GM12891 (cell line): ENCODE measurements at regions not wholly inside any gene's neighbourhood (a gene's known extent, or its start where the extent isn't known, plus 50 kb on each side); places are given as distances from the start of the nearest gene placed in this dataset.

ENCODE experiments used
- PAX5 ChIP-seq: IDR thresholded peaks from 2 replicates; pipeline ENCODE4 v1.6.1; 2011; ENCODE audit warnings: low read length, moderate library complexity, mild to moderate bottlenecking; ENCODE audit not compliant: insufficient read depth, severe bottlenecking
- POLR2A ChIP-seq: IDR thresholded peaks from 2 replicates; pipeline ENCODE4 v1.6.1; 2011; ENCODE audit warnings: low read depth, low read length, control low read depth
- POLR2AphosphoS5 ChIP-seq: IDR thresholded peaks from 2 replicates; pipeline ENCODE4 v1.6.1; 2011; ENCODE audit warnings: low read depth, low read length, control low read depth
- POU2F2 ChIP-seq: IDR thresholded peaks from 2 replicates; pipeline ENCODE4 v1.6.1; 2011; ENCODE audit warnings: low read depth, mild to moderate bottlenecking, control low read depth, low read length, moderate library complexity
- SPI1 ChIP-seq: IDR thresholded peaks from 2 replicates; pipeline ENCODE4 v1.6.1; 2011; ENCODE audit warnings: low read depth, low read length, control low read depth
- TAF1 ChIP-seq: IDR thresholded peaks from 2 replicates; pipeline ENCODE4 v1.6.1; 2011; ENCODE audit warnings: low read depth, low read length, control low read depth

DNA sequence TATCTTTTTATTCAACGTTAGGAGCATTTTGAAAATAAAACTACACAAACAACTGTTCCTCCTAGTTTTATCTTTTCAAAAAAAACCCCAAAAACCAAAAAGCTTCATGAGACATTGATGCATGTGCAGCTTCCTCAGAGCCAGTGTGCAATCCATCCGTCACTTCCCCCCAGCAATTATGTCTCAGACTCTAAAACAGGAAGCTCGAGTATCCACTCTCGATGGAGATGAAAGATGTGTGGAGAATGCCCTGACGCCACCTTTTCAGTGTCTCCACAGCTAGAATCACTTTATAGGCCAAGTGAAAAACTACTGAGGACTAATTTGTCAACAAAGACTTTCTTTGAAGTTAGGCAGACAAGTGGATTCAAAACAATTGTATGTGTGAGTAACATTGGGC lies 408.9 kb upstream of the SMARCA2 start:
- TF ChIP-seq POLR2A (no peak), POLR2AphosphoS5 (no peak), TAF1 (no peak), PAX5 (no peak), SPI1 (peak; percentile 31; the same call in 1 of the 2 replicates), POU2F2 (no peak)
